ENCODE measurements at regions not wholly inside any gene's neighbourhood (a gene's known extent, or its start where the extent isn't known, plus 50 kb on each side); places are given as distances from the start of the nearest gene placed in this dataset.
"Not testable (repeated sequence)": the region's sequence is repeated elsewhere in the genome, so short reads cannot be mapped to it uniquely, and the experiment has no call there.

GRCh38 chr2:134020608-134021007 lies 233.3 kb upstream of the MGAT5 start:
- no peak for DNase-seq (ENCODE audit: low spot score)

DNA sequence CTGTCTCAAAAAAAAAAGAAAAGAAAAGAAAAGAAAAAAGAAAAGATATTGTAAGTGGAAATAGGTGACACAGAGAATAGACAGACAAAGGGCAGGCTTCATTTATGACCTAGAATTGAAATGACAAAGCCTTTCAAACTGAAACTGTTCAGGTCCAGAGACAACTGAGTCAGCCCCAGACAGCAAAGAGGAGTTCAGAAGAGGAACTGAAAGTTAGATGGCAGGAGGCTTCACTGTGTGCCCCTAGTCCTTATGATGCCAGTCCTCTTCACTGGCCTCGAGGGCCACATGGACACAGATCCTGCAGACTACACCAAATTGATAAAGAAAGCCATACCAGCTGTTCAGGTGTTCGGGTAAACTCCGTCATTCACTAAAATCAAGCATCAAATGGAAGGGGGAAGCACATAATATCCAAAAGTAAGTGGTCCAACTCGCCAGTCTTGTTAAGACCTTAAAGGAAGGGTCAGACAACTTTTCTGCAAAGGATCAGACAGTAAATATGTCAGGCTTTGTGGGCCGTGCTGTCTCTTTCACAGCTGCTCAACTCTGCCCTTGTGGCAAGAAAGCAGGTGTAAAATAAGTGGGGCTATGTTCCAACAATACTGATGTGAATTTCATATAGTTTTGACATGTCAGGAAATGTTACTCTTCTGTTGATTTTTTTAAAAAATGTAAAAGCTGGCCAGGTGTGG lies 231.9 kb upstream of the MGAT5 start:
- DNase-seq (ENCODE audit: low spot score) = no peak

- no peak for DNase-seq (ENCODE audit: low spot score)
Measured at GRCh38 chr2:134023854-134024253, 230.0 kb upstream of the MGAT5 start.

DNA sequence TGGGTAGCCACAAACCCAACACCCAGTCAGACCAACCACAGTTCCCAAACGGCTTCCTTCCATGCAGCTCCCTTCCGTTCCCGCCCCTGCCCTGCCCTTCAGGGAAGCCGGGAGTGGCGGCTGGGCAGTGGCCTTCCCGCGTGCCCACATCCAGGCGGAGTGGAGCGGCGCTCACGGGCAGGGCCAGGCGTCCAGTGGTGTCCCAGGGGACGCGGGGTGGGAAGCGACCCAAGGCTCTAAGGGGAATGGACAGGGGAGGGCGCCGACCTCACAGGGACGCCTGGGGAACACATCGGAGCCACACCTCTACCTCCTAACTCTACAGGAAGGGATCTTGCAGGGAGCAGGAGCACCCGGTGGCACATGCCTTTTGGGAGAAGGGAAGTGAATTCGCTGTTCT lies 225.9 kb upstream of the MGAT5 start:
- DNase-seq (ENCODE audit: low spot score) = no peak

DNA sequence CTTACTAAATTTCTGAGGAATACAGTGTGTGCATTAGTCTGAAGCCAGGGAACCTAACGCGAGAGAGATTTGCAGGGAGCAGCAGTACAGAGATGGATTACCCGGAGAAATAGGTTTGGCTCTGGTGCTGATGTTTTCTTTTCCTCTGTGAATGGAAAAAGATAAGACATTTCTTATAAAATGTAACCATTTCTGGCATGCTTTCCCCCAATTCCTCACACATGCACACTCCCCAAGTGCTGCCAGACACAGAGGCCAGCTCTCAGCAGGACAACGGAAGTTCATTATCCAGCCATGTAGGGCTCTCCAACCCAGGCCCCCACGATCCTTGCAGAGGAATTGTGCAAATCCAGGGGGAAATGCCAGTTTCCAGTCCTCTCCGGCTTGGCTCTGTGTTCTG lies 224.5 kb upstream of the MGAT5 start:
- no peak for DNase-seq (ENCODE audit: low spot score)

DNA sequence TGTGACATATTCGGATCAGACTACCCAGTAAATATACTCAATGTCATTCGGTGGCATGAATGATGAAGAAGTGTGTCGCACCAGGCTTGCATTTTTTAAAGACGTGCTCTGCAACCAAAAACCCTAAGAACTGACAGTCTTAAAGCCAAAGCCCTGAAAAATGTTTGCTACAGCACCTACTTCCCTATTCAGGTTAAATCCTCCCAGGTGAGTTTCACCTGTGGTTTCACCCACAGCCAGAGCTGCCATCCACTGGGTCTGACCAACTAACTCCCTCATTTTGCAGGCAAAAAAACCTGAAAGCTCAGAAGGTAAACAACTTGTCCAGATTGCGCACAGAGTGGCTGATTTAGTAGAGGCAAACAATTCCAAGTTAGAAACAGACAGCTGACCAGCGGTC lies 222.3 kb upstream of the MGAT5 start:
- DNase-seq (ENCODE audit: low spot score) = no peak

GRCh38 chr2:134035605-134036370 lies 218.1 kb upstream of the MGAT5 start:
- DNase-seq (ENCODE audit: low spot score) = no peak

DNA sequence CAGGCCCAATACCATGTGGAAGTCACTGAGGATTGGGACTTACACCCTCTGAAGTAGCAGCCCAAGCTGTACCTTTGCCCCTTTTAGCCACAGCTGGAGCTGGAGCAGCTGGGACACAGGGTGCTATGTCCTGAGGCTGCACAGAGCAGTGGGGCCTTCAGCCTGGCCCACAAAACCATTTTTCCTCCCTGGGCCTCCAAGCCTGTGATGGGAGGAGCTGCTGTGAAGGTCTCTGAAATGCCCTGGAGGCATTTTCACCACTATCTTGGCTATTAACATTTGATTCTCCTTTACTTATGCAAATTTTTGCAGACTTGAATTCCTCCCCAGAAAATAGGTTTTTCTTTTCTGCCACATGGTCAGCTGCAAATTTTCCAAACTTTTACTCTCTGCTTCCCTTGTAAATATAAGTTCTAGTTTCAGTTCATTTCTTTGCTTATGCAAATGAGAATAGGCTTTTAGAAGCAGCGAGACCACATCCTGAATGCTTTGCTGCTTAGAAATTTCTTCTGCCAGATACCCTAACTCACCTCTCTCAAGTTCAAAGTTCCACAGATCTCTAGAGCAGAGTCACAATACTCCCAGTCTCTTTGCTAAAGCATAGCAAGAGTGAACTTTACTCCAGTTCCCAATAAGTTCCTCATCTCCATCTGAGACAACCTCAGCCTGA lies 213.8 kb upstream of the MGAT5 start:
- DNase-seq (ENCODE audit: low spot score) = no peak

GRCh38 chr2:134040626-134041172 lies 213.2 kb upstream of the MGAT5 start:
- not testable (repeated sequence) for DNase-seq (ENCODE audit: low spot score)

- no peak for DNase-seq (ENCODE audit: low spot score)
Measured at GRCh38 chr2:134041877-134042276, 212.0 kb upstream of the MGAT5 start.

DNA sequence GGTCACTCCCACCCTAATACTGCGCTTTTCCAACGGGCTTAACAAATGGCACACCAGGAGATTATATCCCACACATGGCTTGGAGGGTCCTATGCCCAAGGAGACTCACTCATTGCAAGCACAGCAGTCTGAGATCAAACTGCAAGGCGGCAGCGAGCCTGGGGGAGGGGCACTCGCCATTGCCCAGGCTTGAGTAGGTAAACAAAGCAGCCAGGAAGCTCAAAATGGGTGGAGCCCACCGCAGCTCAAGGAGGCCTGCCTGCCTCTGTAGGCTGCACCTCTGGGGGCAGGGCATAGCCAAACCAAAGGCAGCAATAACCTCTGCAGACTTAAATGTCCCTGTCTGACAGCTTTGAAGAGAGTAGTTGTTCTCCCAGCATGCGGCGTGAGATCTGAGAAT lies 210.8 kb upstream of the MGAT5 start:
- not testable (repeated sequence) for DNase-seq (ENCODE audit: low spot score)

DNA sequence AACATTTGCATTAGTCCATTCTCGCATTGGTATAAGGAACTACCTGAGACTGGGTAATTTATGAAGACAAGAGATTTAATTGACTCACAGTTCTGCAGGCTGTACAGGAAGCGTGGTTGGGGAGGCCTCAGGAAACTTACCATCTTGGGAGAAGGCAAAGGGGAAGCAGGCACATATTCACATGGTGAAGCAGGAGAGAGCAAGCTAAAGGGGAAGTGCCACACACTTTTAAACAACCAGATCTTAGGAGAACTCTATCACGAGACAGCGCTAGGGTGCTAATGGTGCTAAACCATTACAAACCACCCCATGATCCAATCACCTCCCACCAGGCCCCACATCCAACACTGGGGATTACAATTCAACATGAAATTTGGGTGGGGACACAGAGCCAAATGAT lies 201.7 kb upstream of the MGAT5 start:
- no peak for DNase-seq (ENCODE audit: low spot score)

DNA sequence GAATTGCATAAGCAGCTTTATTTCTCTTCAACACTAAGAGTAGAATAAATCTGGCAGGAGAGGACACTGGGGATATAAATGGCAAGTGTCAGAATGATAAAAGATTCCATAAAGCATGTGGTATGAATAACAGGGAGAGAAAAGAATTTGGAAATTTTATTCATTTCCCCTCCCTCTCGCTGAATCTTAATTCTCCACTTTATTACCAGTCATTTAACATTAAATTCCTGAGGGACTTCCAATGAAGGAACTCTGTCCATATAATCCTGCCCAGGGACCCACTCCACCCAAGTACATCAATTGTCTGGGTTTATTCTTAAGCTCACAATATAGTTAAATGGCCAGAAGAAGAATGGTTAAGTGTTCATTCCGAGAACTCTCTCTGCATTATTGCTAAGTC lies 197.7 kb upstream of the MGAT5 start:
- no peak for DNase-seq (ENCODE audit: low spot score)

- not testable (repeated sequence) for DNase-seq (ENCODE audit: low spot score)
Measured at GRCh38 chr2:134061066-134061465, 192.8 kb upstream of the MGAT5 start.

GRCh38 chr2:134062235-134062634 lies 191.6 kb upstream of the MGAT5 start:
- DNase-seq (ENCODE audit: low spot score) = not testable (repeated sequence)

DNA sequence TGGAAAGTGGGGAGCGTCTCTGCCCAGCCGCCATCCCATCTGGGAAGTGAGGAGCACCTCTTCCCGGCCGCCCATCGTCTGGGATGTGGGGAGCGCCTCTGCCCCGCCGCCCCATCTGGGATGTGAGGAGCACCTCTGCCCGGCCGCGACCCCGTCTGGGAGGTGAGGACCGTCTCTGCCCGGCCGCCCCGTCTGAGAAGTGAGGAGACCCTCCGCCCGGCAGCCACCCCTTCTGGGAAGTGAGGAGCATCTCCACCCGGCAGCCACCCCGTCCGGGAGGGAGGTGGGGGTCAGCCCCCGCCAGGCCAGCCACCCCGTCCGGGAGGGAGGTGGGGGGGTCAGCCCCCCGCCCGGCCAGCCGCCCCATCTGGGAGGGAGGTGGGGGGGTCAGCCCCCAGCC lies 190.0 kb upstream of the MGAT5 start:
- not testable (repeated sequence) for DNase-seq (ENCODE audit: low spot score)

DNA sequence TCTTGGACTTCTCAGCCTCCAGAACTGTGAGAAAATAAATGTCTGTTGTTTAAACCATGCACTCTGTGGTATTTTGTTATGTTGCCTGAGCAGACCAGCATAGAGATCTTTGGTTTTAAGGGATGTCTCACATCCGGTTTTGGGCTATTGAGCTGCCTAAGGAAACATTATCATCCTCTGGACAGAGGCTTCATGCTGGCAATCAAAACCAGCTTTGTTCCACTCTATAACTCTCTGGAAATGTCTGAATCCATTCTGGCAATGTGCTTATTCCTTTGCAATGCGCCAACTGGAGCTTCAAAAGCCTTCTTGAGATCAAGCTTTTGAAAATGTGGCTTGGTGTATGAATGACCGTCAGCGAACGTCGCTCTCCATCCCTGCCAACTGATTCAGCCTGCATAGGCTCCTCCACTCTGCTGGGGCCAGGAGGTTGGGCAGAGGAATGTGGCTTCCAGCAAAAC lies 183.6 kb upstream of the MGAT5 start:
- no peak for DNase-seq (ENCODE audit: low spot score)

GRCh38 chr2:134072341-134072740 lies 181.5 kb upstream of the MGAT5 start:
- DNase-seq (ENCODE audit: low spot score) = no peak

- DNase-seq (ENCODE audit: low spot score) = peak; percentile 24
Measured at GRCh38 chr2:134073023-134073422, 180.8 kb upstream of the MGAT5 start.

GRCh38 chr2:134074619-134075018 lies 179.3 kb upstream of the MGAT5 start:
- DNase-seq (ENCODE audit: low spot score) = no peak

DNA sequence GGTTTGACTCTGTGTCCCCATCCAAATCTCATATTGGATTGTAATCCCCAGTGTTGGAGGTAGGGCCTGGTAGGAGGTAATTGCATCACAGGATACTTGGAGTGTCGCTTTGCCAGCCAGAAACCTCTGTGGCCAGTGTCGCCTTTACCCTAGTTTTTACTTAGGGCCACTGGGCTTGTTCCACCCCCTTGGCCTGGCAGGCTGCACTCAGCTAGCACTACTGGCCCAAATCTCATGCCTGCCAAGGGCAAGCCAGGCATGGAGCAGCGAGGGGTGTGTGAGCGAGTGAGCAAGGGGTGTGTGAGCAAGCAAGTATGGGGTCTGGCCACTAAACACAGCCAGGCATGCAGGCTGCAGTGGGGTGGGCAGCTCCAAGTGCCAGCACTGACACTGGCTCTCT lies 178.7 kb upstream of the MGAT5 start:
- peak; percentile 34 for DNase-seq (ENCODE audit: low spot score)

DNA sequence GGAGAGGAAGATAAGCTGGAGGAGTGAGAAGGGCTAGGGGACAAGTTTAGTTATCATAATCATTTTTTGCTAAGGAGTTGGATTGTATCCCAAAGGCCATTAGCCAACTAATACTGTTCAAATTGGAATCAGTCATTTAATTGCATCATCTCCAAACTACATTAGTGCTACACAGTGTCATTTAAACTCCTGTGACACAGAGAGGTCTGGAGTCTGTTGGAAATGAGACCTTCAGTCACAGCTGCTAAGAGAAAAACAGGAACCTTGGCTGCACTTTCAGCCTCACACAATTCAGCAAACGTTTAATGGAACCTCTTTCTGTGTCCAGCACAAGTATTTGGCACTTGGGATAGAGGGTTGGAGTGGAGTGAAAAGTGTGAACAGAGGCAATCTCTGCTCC lies 175.5 kb upstream of the MGAT5 start:
- DNase-seq (ENCODE audit: low spot score) = peak; percentile 20

- DNase-seq (ENCODE audit: low spot score) = no peak
Measured at GRCh38 chr2:134079373-134079772, 174.5 kb upstream of the MGAT5 start.
